ENCODE measurements at regions not wholly inside any gene's neighbourhood (a gene's known extent, or its start where the extent isn't known, plus 50 kb on each side); places are given as distances from the start of the nearest gene placed in this dataset.

GRCh38 chr5:97496037-97496436, 313.0 kb upstream of the RIOK2 start:
- intact Hi-C loops (cut with micrococcal nuclease; ENCODE audit: unreplicated experiment): no loop called here
- Histone ChIP-seq H3K4me3 (ENCODE audit: low read depth in 2 of 2, low read length in 2 of 2) (no peak overlapping the region), H3K27me3 (ENCODE audit: control insufficient read depth, insufficient read depth, low read length) (no peaks in the 10 kb centered on the region), H3K9me3 (ENCODE audit: control insufficient read depth, insufficient read depth, low read depth, low read length) (no peaks in the 10 kb centered on the region), H3K4me1 (ENCODE audit: control insufficient read depth, insufficient read depth, low read length) (no peaks in the 10 kb centered on the region), H3K36me3 (ENCODE audit: control insufficient read depth, insufficient read depth, low read length) (no peaks in the 10 kb centered on the region), H3K27ac (ENCODE audit: low read length) (no peak overlapping the region)
- ChIA-PET POLR2A (no interaction called here), CTCF (interaction anchor here (0.7 kb wide), 1 partner anchor 1412 kb away, joined by 6 read pairs; no protein-coding TSS in a partner anchor)
- in situ Hi-C loops (cut with HindIII; ENCODE audit: low pct_unique_long_range_greater_than_20kb, low sequenced_read_pairs): no loop called here
- BruUV-seq (replicated peaks): no TSS peak
- DNase-seq (ENCODE audit: low read depth, low spot score) (no peak), ATAC-seq (no peak)
- TF ChIP-seq CTCF (IDR thresholded peaks at IDR 0.05) (no peak), REST (IDR thresholded peaks at IDR 0.05; ENCODE audit: insufficient read depth in 1 of 2, low read depth in 2 of 2, low read length in 1 of 2) (no peak), TCF7L2 (IDR thresholded peaks at IDR 0.05; ENCODE audit: low read depth, low read length) (no peak), SIN3A (IDR thresholded peaks at IDR 0.05; ENCODE audit: borderline replicate concordance, insufficient read depth, low read depth, low read length) (no peak), POLR2AphosphoS5 (IDR thresholded peaks at IDR 0.05; ENCODE audit: low read depth, low read length) (no peak)

DNA sequence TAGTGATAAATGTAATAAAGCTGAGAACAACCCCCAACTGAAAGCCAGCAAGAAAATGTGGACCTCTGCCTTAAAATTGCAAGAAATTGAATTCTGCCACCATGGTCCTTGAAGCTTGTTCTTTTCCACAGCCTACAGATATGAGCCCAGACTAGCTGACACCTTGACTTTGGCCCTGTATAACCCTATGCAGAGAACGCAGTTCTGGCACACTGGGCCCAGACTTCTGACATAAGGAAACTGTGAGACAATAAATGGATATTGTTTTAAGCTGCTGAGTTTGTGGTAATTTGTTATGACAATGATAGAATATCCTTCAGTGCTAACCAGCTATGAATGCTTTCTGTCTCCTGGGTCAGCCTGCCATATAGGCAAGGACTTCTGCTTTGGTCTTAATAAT, 315.6 kb upstream of the RIOK2 start:
- ChIA-PET POLR2A (no interaction called here), CTCF (no interaction called here)
- no peak for ATAC-seq
- Histone ChIP-seq H3K27ac (ENCODE audit: low read length) (no peak overlapping the region), H3K9me3 (ENCODE audit: control insufficient read depth, insufficient read depth, low read depth, low read length) (no peaks in the 10 kb centered on the region), H3K4me1 (ENCODE audit: control insufficient read depth, insufficient read depth, low read length) (no peaks in the 10 kb centered on the region), H3K27me3 (ENCODE audit: control insufficient read depth, insufficient read depth, low read length) (no peaks in the 10 kb centered on the region), H3K4me3 (ENCODE audit: low read depth in 2 of 2, low read length in 2 of 2) (no peak overlapping the region), H3K36me3 (ENCODE audit: control insufficient read depth, insufficient read depth, low read length) (no peaks in the 10 kb centered on the region)
- TF ChIP-seq REST (IDR thresholded peaks at IDR 0.05; ENCODE audit: insufficient read depth in 1 of 2, low read depth in 2 of 2, low read length in 1 of 2) (no peak), SIN3A (IDR thresholded peaks at IDR 0.05; ENCODE audit: borderline replicate concordance, insufficient read depth, low read depth, low read length) (no peak), POLR2AphosphoS5 (IDR thresholded peaks at IDR 0.05; ENCODE audit: low read depth, low read length) (no peak), CTCF (IDR thresholded peaks at IDR 0.05) (no peak), TCF7L2 (IDR thresholded peaks at IDR 0.05; ENCODE audit: low read depth, low read length) (no peak)
- no TSS peak for BruUV-seq (replicated peaks)
- no peak for DNase-seq (ENCODE audit: low read depth, low spot score)
- in situ Hi-C loops (cut with HindIII; ENCODE audit: low pct_unique_long_range_greater_than_20kb, low sequenced_read_pairs): no loop called here
- intact Hi-C loops (cut with micrococcal nuclease; ENCODE audit: unreplicated experiment): no loop called here
